ENCODE measurements at regions not wholly inside any gene's neighbourhood (a gene's known extent, or its start where the extent isn't known, plus 50 kb on each side); places are given as distances from the start of the nearest gene placed in this dataset.
"Not testable (repeated sequence)": the region's sequence is repeated elsewhere in the genome, so short reads cannot be mapped to it uniquely, and the experiment has no call there.

GRCh38 chr13:21228738-21229137 is 52.3 kb downstream of the MRPL57 start:
- DNase-seq (ENCODE audit: low spot score) = no peak

DNA sequence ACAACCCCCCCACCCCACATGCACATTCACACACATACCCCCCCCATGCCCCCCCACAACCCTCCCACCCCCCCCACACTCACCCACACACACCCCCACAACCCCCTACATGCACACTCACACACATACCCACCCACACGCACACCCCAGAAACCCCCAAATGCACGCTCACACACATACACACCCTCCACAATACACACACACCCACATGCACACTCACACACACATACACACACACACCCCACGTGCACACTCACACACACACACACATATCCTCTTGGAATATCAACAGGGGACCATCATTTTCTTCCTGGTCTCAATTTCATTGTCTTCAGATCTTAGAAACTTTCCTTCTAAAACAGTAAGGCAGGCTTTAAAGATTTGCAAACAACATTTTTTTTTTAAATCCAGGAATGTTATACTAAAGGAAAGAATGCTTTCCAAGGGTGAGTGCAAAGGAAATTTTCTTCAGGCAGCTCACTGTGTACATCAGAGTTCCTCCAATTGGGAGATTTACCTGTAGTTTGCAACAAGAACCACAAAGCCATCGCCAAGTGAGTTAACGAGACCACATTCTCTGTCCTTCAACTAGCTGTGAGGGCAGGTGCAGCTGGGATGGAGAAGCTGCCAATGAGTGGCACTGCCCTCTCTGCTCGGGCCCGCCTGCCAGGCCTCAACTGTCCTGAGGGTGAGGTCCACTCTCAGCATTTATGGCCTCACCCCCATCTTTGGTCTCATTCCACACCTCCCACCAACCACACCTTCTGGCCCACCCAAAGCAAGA is 53.0 kb downstream of the MRPL57 start:
- no peak for DNase-seq (ENCODE audit: low spot score)

DNA sequence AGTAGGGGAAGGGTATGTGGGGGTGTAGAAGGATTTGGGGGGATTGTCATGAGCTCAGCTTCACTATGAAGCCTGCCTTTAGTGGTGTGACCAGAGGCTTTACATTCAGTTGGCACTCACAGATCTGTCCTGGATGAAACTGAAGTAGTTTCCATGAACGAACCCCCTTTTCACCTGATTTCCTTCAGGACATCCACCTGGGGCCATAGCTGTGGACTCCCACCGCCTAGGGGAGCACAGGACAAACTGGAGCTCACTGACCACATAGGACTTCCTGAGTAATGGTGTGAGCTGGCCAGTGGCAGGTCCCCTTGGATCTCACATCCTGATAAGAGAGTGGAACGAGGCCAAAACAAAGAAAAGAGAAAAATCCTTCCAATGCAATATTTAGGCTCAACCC is 54.1 kb downstream of the MRPL57 start:
- DNase-seq (ENCODE audit: low spot score) = peak; percentile 11

DNA sequence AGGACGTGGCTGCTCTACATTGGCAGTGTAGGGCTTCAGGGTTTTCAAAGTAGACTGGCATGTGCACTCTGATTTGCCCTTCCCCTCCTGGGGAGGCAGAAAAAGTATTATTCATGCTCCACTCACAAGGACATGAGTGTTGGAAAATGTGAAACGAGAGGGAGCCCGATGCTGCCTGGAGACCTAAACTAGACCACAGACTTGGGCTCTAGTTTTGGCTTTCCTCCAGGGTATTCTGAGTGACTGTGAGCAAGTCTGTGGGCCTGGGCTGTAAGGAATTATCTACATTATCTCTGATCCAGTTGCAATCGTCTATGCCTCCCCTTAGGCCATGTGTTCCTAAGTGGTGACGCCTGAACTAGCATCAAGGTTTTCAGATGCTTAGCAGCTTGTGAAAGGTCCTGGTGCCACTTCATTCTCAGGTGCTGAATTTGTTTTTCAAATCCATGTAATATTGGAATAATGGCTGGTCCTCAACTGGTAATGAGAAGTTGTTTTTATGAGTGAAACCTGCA is 55.0 kb downstream of the MRPL57 start:
- DNase-seq (ENCODE audit: low spot score) = no peak

- no peak for DNase-seq (ENCODE audit: low spot score)
Measured at GRCh38 chr13:21232196-21232595, 55.7 kb downstream of the MRPL57 start.

- no peak for DNase-seq (ENCODE audit: low spot score)
Measured at GRCh38 chr13:21232599-21232998, 56.1 kb downstream of the MRPL57 start.

DNA sequence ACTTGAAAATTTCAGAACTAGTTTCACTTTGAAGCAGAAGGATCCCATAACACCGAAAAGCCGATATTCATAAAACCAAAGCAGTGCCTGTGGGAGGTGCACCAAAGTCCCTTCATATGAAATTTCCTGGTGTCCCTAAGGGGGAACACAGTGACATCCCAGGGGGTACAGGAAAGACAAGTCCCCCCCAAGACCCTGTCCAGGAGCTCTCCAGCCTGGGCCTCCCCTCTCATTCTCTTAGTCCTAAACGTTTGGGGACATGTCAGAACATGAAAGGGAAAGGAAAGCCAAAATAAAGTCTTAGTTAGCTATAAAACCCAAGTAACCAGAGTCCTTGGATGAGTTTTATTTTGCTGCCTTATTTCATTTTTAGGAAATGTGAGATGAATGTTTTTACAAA is 56.6 kb downstream of the MRPL57 start:
- DNase-seq (ENCODE audit: low spot score) = no peak

DNA sequence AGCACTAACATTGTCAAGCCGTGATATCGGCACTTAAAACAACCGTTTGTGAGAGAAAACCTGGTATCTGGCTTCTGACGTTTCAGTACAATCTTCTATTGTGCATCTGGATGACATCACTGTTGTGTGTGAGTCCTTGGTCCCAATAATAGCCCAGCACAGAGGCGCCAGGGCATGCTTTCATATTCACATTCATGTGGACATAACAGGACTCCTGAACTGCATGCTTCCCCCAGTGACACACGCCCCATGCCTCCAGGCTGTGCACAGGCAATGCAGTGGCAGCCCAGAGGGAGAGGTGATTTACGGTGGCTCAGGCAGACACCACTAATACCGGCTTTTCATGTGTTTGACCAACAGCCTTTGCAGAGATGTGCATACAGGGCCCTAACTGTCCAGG is 58.1 kb downstream of the MRPL57 start:
- peak; percentile 22 for DNase-seq (ENCODE audit: low spot score)

GRCh38 chr13:21235174-21235573 is 58.7 kb downstream of the MRPL57 start:
- DNase-seq (ENCODE audit: low spot score) = no peak

GRCh38 chr13:21237081-21237480 is 60.6 kb downstream of the MRPL57 start:
- DNase-seq (ENCODE audit: low spot score) = no peak

DNA sequence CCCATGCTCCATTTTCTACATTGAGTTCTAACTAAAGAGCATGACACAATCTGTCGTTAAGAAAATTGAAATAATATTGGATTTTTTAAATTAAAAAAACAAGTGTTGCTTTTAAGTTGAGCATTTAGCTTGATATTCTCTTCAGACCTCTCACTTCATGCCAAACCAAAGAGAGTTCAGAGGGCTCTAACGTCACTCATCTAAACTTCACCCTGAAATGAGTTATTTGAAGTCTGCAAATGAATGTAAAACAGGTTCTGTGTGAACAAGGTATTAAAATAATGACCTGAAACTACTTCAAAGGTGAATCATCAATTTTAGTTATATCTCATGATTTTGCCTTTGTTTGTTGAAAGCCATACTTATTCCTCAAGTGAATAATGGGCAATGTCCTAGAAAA is 61.8 kb downstream of the MRPL57 start:
- DNase-seq (ENCODE audit: low spot score) = no peak

DNA sequence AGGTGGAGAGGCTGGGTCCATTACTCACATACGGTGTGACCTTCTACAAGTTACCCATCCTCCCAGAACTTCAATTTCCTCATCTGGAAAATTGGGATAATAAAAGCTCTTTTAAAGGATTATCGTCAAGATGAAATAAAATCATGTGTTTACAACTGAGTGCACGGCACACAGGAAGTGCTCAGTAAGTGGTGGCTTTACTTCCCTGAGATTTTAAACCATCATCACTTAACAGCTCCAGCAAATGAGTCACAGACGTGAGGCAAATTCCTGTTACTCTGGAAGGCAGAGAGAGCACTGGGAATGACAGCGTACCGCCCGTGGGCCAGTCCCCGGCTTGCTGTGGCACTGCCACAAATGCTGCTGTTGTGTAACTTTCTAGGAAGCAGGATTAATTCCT is 64.1 kb downstream of the MRPL57 start:
- DNase-seq (ENCODE audit: low spot score) = peak; percentile 80

GRCh38 chr13:21242236-21242635 is 65.8 kb downstream of the MRPL57 start:
- DNase-seq (ENCODE audit: low spot score) = no peak

DNA sequence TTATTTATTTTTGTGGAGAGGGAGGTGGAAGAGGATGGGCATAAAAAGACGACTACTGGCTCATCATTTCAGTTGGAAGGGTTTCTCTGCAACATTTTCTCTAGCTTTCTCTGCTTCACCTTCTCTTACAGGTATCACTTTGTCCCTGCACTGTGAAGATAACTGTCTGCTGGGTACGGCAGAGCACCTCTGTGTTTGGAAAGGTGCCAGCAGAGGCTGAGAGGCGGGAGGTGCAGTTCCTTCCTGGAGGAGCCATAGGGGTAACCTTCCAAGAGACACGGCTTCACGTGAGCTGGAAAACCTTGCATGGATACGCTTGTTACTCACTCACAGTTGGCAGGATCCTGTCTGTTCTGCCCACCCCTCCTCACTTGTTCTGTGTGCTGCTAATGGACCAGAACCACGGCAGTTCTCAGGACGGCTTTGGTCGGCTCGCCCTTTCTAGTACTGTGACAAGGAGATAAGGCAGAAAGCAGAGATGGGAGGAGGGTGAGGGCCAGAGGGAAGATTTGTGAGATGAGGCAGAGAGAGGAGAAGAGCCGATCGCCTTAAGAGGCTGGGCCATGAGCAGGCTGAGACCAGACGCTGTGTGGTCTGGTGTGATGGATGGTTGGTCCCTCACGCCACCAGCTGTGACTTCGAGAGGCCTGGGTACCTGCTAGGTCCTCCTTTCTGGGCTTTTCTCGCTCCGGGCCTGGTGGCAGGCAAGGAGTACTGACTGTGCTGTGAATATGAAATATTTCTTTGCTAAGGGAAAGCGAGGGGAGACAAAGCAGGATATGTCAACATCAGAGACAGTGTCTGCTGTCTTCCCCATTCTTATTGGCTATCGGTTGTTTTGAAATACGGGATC is 66.8 kb downstream of the MRPL57 start:
- DNase-seq (ENCODE audit: low spot score) = no peak

GRCh38 chr13:21243898-21244184 is 67.4 kb downstream of the MRPL57 start:
- not testable (repeated sequence) for DNase-seq (ENCODE audit: low spot score)

GRCh38 chr13:21246761-21247452 is 70.4 kb downstream of the MRPL57 start:
- no peak for DNase-seq (ENCODE audit: low spot score)

GRCh38 chr13:21256351-21256761 is 79.9 kb downstream of the MRPL57 start:
- DNase-seq (ENCODE audit: low spot score) = no peak

GRCh38 chr13:21256891-21257290 is 80.4 kb downstream of the MRPL57 start:
- DNase-seq (ENCODE audit: low spot score) = no peak

DNA sequence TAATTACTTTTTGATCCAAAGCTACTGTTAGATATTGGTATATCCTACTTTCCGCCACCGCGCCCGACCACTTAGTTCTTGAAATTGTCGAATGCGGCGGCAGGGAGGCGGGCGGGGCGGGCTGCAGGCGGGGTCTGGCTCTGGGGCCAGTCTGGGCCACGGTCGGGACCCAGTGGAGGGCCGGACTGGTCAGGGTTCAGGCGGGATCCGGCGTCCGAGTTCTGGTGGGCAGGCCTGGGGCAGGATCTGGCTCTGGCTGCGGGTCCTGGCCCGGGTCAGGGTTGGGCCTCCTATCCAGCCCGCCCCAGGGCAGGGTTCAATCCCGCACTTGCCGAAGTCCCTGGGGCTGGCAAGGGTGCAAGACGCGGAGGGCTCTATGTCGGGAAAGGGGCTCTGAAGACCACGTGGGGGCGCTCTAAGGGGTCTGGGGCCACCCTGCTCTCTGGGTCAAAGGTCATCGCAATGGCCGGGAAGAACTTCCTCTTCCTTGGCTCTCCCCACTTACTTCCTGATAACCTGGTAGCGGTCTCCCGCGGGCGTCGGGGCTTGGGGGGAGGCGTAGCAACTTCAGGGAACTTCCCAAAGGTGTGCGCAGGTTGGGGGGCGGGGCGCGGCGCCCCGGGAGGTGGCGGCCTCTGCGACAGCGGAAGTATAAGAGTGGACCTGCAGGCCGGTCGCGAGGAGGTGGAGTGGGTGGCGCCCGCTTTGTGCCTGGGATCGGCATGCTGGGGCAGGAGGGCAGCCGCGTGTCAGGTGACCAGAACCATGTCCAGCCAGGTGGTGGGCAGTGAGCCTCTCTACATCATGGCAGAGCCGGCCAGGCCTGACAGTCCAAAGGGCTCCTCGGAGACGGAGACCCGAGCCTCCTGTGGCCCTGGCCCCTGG is 83.4 kb downstream of the MRPL57 start:
- DNase-seq (ENCODE audit: low spot score) = no peak

DNA sequence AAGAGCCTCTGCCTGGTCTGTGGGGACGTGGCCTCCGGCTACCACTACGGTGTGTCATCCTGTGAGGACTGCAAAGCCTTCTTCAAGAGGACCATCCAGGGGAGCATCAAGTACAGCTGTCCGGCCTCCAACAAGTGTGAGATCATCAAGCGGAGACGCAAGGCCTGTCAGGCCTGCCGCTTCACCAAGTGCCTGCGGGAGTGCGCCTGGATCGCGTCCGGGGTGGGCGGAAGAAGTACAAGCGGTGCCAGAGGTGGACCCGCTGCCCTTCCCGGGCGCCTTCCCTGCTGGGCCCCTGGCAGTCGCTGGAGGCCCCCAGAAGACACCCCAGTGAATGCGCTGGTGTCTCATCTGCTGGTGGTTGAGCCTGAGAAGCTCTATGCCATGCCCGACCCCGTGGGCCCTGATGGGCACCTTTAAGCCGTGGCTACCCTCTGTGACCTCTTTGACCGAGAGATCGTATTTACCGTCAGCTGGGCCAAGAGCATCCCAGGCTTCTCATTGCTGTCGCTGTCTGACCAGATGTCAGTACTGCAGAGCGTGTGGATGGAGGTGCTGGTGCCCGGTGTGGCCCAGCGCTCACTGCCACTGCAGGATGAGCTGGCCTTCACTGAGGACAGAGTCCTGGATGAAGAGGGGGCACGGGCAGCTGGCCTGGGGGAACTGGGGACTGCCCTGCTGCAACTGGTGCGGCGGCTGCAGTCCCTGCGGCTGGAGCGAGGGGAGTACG is 84.3 kb downstream of the MRPL57 start:
- not testable (repeated sequence) for DNase-seq (ENCODE audit: low spot score)
